ENCODE measurements at regions not wholly inside any gene's neighbourhood (a gene's known extent, or its start where the extent isn't known, plus 50 kb on each side); places are given as distances from the start of the nearest gene placed in this dataset.
"Not testable (repeated sequence)": the region's sequence is repeated elsewhere in the genome, so short reads cannot be mapped to it uniquely, and the experiment has no call there.

- no peak overlapping the region for H3K4me3 ChIP-seq (ENCODE audit: low read depth, low read length)
- no peak for TF ChIP-seq CTCF (IDR thresholded peaks at IDR 0.05; ENCODE audit: insufficient read depth, low read length)
- no peak for DNase-seq (ENCODE audit: low read depth)
Measured at GRCh38 chr1:196049407-196049806, 558.8 kb downstream of the KCNT2 start.

GRCh38 chr1:196043268-196043667 is 565.0 kb downstream of the KCNT2 start:
- no peak for TF ChIP-seq CTCF (IDR thresholded peaks at IDR 0.05; ENCODE audit: insufficient read depth, low read length)
- no peak for DNase-seq (ENCODE audit: low read depth)
- no peak overlapping the region for H3K4me3 ChIP-seq (ENCODE audit: low read depth, low read length)

- no peak for TF ChIP-seq CTCF (IDR thresholded peaks at IDR 0.05; ENCODE audit: insufficient read depth, low read length)
- DNase-seq (ENCODE audit: low read depth): peak; percentile 0
- no peak overlapping the region for H3K4me3 ChIP-seq (ENCODE audit: low read depth, low read length)
Measured at GRCh38 chr1:196034080-196034706, 574.0 kb downstream of the KCNT2 start.

GRCh38 chr1:196031387-196031786 is 576.9 kb downstream of the KCNT2 start:
- DNase-seq (ENCODE audit: low read depth); H3K4me3 ChIP-seq (ENCODE audit: low read depth, low read length): not testable (repeated sequence)

- TF ChIP-seq CTCF (IDR thresholded peaks at IDR 0.05; ENCODE audit: insufficient read depth, low read length): no peak
- DNase-seq (ENCODE audit: low read depth): no peak
- no peak overlapping the region for H3K4me3 ChIP-seq (ENCODE audit: low read depth, low read length)
Measured at GRCh38 chr1:196030455-196030854, 577.8 kb downstream of the KCNT2 start.

- no peak for TF ChIP-seq CTCF (IDR thresholded peaks at IDR 0.05; ENCODE audit: insufficient read depth, low read length)
- DNase-seq (ENCODE audit: low read depth): no peak
- H3K4me3 ChIP-seq (ENCODE audit: low read depth, low read length): no peak overlapping the region
Measured at GRCh38 chr1:196029410-196029809, 578.8 kb downstream of the KCNT2 start.

- TF ChIP-seq CTCF (IDR thresholded peaks at IDR 0.05; ENCODE audit: insufficient read depth, low read length): no peak
- H3K4me3 ChIP-seq (ENCODE audit: low read depth, low read length): no peak overlapping the region
- no peak for DNase-seq (ENCODE audit: low read depth)
Measured at GRCh38 chr1:196027127-196027526, 581.1 kb downstream of the KCNT2 start.

- not testable (repeated sequence) for DNase-seq (ENCODE audit: low read depth); H3K4me3 ChIP-seq (ENCODE audit: low read depth, low read length)
Measured at GRCh38 chr1:196021174-196021573, 587.1 kb downstream of the KCNT2 start.
